ENCODE measurements at regions not wholly inside any gene's neighbourhood (a gene's known extent, or its start where the extent isn't known, plus 50 kb on each side); places are given as distances from the start of the nearest gene placed in this dataset.

DNA sequence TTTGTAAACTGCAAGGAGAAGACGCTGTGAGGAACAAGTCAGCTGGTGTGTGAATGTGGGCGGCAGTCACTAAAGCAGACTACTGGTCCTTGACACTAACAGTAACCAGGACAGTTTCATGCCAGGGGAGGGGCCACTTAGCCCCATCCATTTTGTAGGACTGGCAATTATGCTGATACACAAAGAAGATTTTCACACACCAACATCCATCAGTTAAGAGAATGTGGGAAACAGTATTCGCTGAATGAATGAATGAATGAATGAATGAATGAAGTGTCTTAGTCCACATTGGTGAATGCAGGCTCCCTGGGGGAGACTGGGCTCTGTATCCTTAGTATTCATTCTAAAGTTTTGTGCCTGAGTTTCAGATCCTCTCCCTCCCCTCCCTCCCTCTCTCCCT is 590.4 kb downstream of the BRD1 start (continued):
- TF ChIP-seq ZNF331 (CRISPR knock-in tag; IDR thresholded peaks at IDR 0.05; ENCODE audit: low read depth) (no peak), NANOG (IDR thresholded peaks at IDR 0.05; ENCODE audit: borderline replicate concordance) (no peak), STAT1 (IDR thresholded peaks at IDR 0.05; ENCODE audit: unreplicated experiment) (no peak), POLR2AphosphoS5 (IDR thresholded peaks at IDR 0.05; ENCODE audit: low read depth) (no peak)
- TF ChIP-seq, protein P1, sequence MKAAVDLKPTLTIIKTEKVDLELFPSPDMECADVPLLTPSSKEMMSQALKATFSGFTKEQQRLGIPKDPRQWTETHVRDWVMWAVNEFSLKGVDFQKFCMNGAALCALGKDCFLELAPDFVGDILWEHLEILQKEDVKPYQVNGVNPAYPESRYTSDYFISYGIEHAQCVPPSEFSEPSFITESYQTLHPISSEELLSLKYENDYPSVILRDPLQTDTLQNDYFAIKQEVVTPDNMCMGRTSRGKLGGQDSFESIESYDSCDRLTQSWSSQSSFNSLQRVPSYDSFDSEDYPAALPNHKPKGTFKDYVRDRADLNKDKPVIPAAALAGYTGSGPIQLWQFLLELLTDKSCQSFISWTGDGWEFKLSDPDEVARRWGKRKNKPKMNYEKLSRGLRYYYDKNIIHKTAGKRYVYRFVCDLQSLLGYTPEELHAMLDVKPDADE (IDR thresholded peaks at IDR 0.05), result no peak

DNA sequence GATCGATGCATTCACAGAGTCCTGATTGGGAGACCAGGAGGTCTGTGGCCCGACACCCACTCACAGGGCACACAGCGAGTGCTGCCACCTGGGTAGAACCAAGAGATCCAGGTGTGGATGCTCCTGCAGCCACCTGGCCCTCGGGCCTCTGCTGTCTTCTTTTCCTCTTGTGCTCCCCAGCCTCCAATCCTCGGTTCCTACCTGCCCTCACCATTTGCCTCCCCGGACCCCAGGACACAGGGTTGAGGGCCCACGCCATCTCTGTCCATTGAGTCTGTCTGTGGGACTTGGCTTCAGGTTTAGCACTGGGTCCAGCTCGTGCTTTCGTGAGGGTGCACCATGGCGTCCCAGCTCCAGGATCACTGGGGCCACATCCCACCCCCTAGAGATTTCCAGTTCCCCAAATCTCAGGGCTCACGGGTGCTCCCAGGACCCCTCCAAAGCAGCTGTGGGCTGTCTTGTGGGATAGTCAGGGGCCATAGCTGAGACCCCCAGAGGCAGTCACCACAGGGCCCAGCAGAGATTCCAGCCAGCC is 591.1 kb downstream of the BRD1 start:
- Histone ChIP-seq H3K27ac (ENCODE audit: low read depth) (no peak overlapping the region), H2AFZ (no peak overlapping the region), H3K9me2 (ENCODE audit: insufficient read depth) (no peaks in the 10 kb centered on the region), H3F3A (replicated peaks; ENCODE audit: low read depth) (no peaks in the 10 kb centered on the region), H4K20me1 (replicated peaks; ENCODE audit: insufficient read depth) (no peaks in the 10 kb centered on the region), H3K4me2 (no peak overlapping the region), H3K79me2 (replicated peaks; ENCODE audit: insufficient read depth) (no peaks in the 10 kb centered on the region), H3K4me3 (no peak overlapping the region), H3K36me3 (ENCODE audit: insufficient read depth) (no peaks in the 10 kb centered on the region), H3K4me1 (ENCODE audit: insufficient read depth) (no peaks in the 10 kb centered on the region), H3K27me3 (ENCODE audit: insufficient read depth) (no peaks in the 10 kb centered on the region)
- Mint-ChIP-seq H3K36me3 (ENCODE audit: low read depth) (no peaks in the 10 kb centered on the region), H3K27me3 (ENCODE audit: insufficient read depth, low read depth, poor library complexity) (peaks cover 13% of the 10 kb centered on the region), H3K4me1 (peaks cover 15% of the 10 kb centered on the region), H3K27ac (no peak overlapping the region), H3K4me3 (no peak overlapping the region), H3K9me3 (no peaks in the 10 kb centered on the region)
- DNase-seq (ENCODE audit: low spot score), result no peak
- no peak for ATAC-seq
- no peak for TF ChIP-seq EZH2phosphoT487 (IDR thresholded peaks at IDR 0.05; ENCODE audit: unreplicated experiment)
- TF ChIP-seq EZH2 (IDR thresholded peaks at IDR 0.05; ENCODE audit: low read depth, unreplicated experiment), result no peak
- TF ChIP-seq STAT1 (IDR thresholded peaks at IDR 0.05; ENCODE audit: unreplicated experiment), result no peak
- no peak for TF ChIP-seq JUNB (IDR thresholded peaks at IDR 0.05; ENCODE audit: unreplicated experiment)
- no peak for TF ChIP-seq ZNF331 (CRISPR knock-in tag; IDR thresholded peaks at IDR 0.05; ENCODE audit: low read depth)
- TF ChIP-seq, protein P2, sequence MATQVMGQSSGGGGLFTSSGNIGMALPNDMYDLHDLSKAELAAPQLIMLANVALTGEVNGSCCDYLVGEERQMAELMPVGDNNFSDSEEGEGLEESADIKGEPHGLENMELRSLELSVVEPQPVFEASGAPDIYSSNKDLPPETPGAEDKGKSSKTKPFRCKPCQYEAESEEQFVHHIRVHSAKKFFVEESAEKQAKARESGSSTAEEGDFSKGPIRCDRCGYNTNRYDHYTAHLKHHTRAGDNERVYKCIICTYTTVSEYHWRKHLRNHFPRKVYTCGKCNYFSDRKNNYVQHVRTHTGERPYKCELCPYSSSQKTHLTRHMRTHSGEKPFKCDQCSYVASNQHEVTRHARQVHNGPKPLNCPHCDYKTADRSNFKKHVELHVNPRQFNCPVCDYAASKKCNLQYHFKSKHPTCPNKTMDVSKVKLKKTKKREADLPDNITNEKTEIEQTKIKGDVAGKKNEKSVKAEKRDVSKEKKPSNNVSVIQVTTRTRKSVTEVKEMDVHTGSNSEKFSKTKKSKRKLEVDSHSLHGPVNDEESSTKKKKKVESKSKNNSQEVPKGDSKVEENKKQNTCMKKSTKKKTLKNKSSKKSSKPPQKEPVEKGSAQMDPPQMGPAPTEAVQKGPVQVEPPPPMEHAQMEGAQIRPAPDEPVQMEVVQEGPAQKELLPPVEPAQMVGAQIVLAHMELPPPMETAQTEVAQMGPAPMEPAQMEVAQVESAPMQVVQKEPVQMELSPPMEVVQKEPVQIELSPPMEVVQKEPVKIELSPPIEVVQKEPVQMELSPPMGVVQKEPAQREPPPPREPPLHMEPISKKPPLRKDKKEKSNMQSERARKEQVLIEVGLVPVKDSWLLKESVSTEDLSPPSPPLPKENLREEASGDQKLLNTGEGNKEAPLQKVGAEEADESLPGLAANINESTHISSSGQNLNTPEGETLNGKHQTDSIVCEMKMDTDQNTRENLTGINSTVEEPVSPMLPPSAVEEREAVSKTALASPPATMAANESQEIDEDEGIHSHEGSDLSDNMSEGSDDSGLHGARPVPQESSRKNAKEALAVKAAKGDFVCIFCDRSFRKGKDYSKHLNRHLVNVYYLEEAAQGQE (IDR thresholded peaks at IDR 0.05; ENCODE audit: unreplicated experiment), result no peak
- no peak for TF ChIP-seq POLR2AphosphoS5 (IDR thresholded peaks at IDR 0.05; ENCODE audit: low read depth)
- no peak for TF ChIP-seq CREB1 (CRISPR knock-in tag; IDR thresholded peaks at IDR 0.05; ENCODE audit: low read depth)
- TF ChIP-seq, protein P1 (IDR thresholded peaks at IDR 0.05), result no peak
- TF ChIP-seq, protein P3, sequence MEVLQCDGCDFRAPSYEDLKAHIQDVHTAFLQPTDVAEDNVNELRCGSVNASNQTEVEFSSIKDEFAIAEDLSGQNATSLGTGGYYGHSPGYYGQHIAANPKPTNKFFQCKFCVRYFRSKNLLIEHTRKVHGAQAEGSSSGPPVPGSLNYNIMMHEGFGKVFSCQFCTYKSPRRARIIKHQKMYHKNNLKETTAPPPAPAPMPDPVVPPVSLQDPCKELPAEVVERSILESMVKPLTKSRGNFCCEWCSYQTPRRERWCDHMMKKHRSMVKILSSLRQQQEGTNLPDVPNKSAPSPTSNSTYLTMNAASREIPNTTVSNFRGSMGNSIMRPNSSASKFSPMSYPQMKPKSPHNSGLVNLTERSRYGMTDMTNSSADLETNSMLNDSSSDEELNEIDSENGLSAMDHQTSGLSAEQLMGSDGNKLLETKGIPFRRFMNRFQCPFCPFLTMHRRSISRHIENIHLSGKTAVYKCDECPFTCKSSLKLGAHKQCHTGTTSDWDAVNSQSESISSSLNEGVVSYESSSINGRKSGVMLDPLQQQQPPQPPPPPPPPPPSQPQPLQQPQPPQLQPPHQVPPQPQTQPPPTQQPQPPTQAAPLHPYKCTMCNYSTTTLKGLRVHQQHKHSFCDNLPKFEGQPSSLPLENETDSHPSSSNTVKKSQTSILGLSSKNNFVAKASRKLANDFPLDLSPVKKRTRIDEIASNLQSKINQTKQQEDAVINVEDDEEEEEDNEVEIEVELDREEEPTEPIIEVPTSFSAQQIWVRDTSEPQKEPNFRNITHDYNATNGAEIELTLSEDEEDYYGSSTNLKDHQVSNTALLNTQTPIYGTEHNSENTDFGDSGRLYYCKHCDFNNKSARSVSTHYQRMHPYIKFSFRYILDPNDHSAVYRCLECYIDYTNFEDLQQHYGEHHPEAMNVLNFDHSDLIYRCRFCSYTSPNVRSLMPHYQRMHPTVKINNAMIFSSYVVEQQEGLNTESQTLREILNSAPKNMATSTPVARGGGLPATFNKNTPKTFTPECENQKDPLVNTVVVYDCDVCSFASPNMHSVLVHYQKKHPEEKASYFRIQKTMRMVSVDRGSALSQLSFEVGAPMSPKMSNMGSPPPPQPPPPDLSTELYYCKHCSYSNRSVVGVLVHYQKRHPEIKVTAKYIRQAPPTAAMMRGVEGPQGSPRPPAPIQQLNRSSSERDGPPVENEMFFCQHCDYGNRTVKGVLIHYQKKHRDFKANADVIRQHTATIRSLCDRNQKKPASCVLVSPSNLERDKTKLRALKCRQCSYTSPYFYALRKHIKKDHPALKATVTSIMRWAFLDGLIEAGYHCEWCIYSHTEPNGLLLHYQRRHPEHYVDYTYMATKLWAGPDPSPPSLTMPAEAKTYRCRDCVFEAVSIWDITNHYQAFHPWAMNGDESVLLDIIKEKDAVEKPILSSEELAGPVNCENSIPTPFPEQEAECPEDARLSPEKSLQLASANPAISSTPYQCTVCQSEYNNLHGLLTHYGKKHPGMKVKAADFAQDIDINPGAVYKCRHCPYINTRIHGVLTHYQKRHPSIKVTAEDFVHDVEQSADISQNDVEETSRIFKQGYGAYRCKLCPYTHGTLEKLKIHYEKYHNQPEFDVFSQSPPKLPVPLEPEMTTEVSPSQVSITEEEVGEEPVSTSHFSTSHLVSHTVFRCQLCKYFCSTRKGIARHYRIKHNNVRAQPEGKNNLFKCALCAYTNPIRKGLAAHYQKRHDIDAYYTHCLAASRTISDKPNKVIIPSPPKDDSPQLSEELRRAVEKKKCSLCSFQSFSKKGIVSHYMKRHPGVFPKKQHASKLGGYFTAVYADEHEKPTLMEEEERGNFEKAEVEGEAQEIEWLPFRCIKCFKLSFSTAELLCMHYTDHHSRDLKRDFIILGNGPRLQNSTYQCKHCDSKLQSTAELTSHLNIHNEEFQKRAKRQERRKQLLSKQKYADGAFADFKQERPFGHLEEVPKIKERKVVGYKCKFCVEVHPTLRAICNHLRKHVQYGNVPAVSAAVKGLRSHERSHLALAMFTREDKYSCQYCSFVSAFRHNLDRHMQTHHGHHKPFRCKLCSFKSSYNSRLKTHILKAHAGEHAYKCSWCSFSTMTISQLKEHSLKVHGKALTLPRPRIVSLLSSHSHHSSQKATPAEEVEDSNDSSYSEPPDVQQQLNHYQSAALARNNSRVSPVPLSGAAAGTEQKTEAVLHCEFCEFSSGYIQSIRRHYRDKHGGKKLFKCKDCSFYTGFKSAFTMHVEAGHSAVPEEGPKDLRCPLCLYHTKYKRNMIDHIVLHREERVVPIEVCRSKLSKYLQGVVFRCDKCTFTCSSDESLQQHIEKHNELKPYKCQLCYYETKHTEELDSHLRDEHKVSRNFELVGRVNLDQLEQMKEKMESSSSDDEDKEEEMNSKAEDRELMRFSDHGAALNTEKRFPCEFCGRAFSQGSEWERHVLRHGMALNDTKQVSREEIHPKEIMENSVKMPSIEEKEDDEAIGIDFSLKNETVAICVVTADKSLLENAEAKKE (CRISPR knock-in tag; IDR thresholded peaks at IDR 0.05), result no peak

Data from GM23338 (cell line).